HFF-Myc (cell line): ENCODE measurements at regions not wholly inside any gene's neighbourhood (a gene's known extent, or its start where the extent isn't known, plus 50 kb on each side); places are given as distances from the start of the nearest gene placed in this dataset.
"Not testable (repeated sequence)": the region's sequence is repeated elsewhere in the genome, so short reads cannot be mapped to it uniquely, and the experiment has no call there.

Experiments used
- DNase-seq: peaks from one replicate; pipeline ENCODE4 v3.0.0-alpha.2; 2011; ENCODE audit warnings: low read depth; ENCODE audit errors: extremely low read depth
- H3K4me3 ChIP-seq: replicated peaks from 2 replicates; pipeline ENCODE4 v1.5.1; 2011; ENCODE audit warnings: low read depth, mild to moderate bottlenecking, control low read depth, low read length
- TF ChIP-seq, protein P1 (sequence below): IDR thresholded peaks from 2 replicates; pipeline ENCODE4 v1.5.1; 2012; ENCODE audit warnings: mild to moderate bottlenecking, low read depth, low read length, control low read depth; ENCODE audit errors: missing control alignments

DNA sequence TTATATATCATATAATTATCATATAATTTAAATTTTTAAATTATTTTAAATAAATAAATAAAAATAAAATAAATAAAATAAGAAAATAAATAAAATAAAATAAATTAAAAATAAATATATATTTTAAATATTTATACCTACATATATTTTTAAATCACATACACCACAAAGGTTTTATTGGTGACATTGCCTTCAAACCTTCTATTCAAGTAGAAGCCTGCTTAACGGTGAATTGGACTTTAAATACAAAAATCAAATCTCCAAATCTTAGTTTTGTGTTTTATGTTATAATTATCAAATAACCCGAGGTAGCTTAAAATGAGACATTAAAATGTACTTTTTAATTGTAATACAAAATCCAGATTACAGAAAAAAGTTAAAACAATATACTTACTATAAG is 1137.8 kb downstream of the HACE1 start:
- no peak overlapping the region for H3K4me3 ChIP-seq
- TF ChIP-seq, protein P1, sequence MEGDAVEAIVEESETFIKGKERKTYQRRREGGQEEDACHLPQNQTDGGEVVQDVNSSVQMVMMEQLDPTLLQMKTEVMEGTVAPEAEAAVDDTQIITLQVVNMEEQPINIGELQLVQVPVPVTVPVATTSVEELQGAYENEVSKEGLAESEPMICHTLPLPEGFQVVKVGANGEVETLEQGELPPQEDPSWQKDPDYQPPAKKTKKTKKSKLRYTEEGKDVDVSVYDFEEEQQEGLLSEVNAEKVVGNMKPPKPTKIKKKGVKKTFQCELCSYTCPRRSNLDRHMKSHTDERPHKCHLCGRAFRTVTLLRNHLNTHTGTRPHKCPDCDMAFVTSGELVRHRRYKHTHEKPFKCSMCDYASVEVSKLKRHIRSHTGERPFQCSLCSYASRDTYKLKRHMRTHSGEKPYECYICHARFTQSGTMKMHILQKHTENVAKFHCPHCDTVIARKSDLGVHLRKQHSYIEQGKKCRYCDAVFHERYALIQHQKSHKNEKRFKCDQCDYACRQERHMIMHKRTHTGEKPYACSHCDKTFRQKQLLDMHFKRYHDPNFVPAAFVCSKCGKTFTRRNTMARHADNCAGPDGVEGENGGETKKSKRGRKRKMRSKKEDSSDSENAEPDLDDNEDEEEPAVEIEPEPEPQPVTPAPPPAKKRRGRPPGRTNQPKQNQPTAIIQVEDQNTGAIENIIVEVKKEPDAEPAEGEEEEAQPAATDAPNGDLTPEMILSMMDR: no peak
- no peak for DNase-seq

DNA sequence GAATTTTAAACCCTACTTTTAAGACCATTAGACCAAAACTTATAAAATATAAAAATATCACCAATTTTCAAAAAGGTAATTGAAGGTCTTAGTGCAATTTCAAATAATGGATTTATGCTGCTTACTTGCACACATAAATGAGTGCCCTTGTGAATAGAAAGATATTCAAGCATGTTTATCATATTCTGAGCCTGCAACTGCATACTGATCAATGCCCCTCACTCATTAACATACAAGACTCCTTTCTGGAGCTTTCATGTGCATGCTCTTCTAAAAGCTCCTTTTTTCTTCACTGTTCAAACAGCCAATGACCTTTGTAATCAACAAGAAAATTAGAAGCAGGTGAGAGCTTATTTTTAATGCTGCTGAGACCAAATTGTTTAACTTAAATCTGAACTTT is 1139.3 kb downstream of the HACE1 start:
- H3K4me3 ChIP-seq: no peak overlapping the region
- TF ChIP-seq, protein P1: no peak
- no peak for DNase-seq

DNA sequence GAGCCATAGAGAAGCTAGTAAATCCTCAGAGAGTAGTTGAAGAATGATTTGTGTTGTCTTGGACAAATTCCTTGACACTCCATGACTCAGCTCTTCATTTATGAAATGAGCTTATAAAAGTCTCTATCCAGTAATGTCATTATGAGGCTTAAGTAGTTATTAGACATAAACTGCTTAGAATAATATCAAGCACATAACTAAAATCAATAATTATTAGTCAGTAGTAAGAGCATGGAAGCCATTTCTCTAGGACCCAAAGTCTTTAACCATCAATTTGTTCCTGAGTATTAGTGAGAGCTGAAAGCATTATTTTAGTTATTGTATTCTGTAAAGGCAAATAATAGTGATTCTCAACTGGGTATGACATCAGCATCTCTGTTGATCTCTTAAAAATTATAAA is 1140.2 kb downstream of the HACE1 start:
- TF ChIP-seq, protein P1: no peak
- H3K4me3 ChIP-seq: no peak overlapping the region
- DNase-seq: no peak

DNA sequence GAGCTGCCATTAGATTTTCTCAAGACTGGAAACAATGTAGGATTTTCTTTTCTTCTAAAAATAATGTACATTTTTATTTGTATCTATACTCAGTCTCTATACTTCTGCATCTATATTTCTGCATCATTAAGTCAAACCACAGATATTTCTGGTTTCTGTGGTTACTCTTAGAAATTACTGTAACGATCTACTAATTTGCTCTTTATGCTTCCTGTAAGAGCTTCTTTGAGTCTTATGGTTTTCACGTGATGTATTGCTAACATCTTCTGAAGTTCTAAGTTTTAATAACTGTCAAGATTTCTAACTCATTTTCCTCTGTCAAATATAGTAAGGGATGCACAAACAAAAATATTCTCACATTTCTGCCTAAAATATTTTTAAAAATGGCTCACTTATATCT is 1144.5 kb downstream of the HACE1 start:
- H3K4me3 ChIP-seq: no peak overlapping the region
- DNase-seq: no peak
- TF ChIP-seq, protein P1: no peak

DNA sequence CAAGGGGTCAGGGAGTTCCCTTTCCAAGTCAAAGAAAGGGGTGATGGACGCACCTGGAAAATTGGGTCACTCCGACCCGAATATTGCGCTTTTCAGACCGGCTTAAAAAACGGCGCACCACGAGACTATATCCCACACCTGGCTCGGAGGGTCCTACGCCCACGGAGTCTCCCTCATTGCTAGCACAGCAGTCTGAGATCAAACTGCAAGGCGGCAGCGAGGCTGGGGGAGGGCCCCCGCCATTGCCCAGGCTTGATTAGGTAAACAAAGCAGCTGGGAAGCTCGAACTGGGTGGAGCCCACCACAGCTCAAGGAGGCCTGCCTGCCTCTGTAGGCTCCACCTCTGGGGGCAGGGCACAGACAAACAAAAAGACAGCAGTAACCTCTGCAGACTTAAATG is 1150.5 kb downstream of the HACE1 start:
- not testable (repeated sequence) for DNase-seq, H3K4me3 ChIP-seq

DNA sequence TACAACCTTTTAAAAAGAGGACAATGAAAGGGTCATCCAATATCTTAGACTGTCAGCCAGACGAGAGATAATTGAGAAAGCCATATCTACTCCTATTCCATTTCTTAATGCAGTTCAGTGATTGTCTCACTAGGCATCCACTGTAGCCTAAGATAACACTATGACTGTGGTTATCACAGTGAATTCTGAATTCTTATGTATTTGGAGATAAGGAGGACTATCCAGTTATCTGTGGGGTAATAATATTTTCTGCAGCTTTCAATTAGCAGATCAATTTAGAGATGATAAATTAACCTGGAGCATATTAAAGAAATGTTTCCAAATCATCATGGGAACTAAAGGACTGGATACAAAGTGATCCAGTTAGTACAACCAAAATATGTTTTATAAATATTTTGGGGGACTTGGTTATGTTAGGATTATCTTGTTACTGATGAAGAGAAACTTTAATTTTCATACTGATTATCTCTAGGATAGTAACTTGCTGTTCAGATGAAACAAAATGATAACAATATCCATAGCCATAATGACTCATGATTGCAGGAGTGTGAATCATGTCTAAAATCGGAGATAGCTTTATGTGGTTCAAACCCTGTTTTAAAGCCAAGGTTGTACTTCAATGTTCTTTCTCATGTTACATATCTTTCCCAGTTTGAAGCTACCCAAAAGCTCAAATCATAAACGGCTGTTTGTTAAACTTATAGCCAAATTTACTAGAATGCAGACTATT is 1152.0 kb downstream of the HACE1 start:
- no peak overlapping the region for H3K4me3 ChIP-seq
- TF ChIP-seq, protein P1: no peak
- DNase-seq: no peak

DNA sequence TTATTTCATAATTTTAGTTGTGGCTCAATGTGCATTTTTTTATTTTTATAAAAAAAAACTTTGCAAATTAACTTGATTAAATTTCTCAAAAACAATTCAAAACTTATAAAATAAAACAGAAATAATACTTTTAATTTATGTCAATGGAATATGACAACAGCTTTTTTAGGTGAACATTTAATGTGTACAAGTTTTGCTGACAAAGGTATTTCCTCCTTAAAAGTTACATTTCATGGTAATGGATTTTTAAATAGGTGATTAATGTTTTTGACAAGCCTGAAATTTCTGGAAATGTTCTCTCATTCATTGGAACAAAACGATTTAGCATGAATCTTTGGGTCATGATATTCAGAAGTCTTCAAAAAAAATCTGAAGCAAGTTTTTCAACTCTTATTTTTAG is 1160.0 kb downstream of the HACE1 start:
- H3K4me3 ChIP-seq: no peak overlapping the region
- TF ChIP-seq, protein P1: no peak
- no peak for DNase-seq
